NCI-H1694 treated with DMSO at 0.1 percent for 48 hours (cell line): ENCODE measurements at regions not wholly inside any gene's neighbourhood (a gene's known extent, or its start where the extent isn't known, plus 50 kb on each side); places are given as distances from the start of the nearest gene placed in this dataset.

Experiments
- DNase-seq: peaks from one replicate; lab custom pipeline; 2025; lab: John Stamatoyannopoulos, UW

GRCh38 chr11:110832080-110832479 lies 119.8 kb upstream of the ARHGAP20 start:
- DNase-seq: no peak

DNA sequence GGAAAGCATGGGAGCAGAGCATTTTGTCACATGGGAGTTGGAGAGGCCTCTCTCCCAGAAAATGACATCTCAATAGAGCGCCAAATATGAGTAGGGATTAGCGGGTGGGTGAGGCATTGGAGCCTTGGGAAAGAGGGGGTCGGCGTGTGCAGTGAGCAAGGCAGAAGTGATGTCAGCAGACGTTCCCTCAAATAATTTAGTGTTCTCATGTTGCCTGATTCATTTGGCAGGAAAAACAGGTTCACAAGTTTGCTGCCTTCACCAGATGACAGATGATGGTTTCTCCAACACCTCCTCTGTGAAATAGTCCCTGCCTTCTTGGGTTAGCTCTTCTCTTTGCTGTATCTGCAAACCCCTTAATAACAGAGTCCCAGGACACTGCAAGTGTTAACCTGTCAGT lies 118.5 kb upstream of the ARHGAP20 start:
- DNase-seq: no peak

- no peak for DNase-seq
Measured at GRCh38 chr11:110830344-110830743, 118.1 kb upstream of the ARHGAP20 start.

DNA sequence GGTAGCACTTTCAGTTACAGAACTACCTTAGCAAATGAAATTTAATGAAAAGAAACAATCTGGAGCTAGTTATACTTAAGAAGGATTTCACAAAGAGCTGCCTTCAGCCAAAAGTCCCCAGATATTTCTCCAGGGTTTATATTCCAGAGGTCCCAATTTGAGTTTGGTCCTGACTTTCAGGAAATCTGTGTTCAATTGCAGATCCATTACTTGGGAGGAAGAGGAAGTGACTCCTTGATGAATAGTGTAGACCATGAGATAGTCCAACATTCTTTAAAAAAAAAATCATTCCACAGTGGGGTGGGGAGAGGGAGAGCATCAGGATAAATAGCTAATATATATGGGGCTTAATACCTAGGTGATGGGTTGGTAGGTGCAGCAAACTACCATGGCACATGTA lies 117.6 kb upstream of the ARHGAP20 start:
- no peak for DNase-seq

DNA sequence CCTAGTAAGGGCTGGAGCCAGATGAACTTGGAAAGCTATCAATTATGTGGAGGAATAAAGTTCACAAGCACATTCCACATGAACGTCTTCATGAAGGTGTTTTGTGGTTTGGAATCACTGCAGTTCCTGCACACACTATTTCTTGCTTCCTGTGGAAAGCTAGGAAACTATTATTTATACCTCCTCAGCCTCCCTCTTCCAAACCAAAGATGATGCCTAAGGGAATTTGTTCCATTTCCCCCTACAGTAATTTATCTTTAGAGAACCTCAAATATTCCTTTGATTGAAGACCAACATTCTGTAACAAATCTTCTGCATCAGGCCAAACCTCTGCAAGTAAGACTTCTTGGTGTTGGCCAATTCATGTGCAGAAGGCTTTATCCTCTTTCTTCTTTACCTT lies 115.8 kb upstream of the ARHGAP20 start:
- no peak for DNase-seq

- DNase-seq: no peak
Measured at GRCh38 chr11:110827276-110827675, 115.0 kb upstream of the ARHGAP20 start.

DNA sequence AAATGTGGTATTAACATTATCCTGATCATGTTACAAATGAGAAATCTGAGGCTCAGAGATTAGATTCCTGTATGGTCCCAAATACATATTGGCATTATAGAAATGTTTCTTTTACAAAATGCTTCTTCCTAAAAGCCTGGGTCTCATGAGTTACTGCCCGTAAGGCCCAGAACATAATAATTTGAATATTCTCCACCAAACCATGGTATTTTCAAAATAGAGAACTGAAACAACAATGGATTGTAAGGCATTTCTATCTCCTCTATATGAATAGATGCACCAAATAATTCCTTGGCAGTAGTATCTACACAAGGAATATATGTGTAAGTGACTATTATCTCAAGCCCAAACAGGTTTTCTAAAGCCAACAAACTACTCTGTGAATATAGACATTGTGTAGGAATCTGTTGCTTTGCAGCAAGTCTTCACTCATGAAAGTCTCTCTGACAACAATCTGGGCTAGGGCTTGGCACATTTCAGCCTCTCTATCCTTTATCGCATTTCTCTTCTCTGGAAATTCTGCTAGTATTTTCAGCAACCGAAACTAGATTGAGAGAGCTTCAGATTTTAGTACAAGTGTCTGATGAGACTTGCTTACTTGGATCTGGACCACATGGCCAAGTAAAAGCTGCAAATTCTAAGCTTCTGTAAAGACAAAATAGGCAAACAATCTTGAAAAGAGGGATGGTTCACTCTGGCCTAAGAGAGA lies 112.8 kb upstream of the ARHGAP20 start:
- no peak for DNase-seq

DNA sequence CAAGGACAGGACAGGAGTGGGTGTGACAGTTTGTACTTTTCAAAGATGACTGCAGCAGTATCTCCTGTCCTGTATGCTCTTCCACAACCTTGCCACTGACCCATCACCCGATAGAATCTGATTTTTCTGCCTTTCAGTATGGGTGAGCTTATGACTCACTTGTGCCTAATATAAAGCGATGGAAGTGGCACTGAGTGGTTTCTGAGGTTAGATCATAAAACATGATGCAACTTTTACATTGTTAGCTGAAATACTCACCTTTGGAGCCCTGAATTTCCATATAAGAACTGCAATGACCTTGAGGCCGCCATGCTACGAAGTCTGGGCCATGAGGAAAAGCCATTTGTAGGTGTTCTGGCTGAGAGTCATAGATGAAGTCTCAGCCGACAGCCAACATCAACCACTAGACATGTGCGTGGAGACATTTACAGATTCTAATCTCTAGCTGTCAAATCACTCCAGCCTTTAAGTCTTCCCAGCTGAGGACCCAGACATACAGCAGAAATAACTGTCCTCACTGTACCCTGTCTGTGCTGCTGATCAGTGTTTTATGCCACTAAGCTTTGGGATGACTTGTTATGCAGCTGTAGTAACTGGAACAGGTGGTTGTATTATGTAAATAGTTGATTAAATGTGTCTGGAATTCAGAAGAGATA lies 105.9 kb upstream of the ARHGAP20 start:
- no peak for DNase-seq

DNA sequence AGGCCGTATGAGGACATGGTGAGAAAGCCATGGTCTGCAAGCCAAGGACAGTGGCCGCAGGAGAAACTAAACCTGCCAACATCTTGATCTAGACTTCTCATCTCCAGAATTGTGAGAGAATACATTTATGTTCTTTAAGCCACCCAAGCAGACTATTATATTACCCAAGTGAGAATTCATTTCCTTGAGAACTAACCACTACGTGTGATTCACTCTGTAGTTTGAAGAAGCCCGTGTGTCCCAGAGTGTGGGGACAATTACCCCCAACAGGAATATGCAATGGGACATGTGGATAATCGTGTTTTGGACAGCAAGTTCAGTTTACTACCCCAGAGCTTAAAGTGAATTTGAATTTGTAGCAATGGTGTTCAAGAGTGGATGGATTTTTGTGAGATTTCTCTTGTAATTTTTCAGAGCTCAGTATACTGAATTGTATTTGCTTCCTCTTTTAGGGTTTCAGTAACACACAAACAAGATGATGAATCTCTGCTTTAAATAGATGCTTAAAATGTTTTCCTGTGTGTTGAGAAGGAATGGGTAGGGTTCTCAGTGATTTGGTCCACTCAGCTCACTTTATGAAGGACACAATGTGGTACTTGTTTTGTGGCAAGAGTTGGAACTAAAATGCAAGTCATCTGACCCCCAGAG lies 100.0 kb upstream of the ARHGAP20 start:
- DNase-seq: no peak

DNA sequence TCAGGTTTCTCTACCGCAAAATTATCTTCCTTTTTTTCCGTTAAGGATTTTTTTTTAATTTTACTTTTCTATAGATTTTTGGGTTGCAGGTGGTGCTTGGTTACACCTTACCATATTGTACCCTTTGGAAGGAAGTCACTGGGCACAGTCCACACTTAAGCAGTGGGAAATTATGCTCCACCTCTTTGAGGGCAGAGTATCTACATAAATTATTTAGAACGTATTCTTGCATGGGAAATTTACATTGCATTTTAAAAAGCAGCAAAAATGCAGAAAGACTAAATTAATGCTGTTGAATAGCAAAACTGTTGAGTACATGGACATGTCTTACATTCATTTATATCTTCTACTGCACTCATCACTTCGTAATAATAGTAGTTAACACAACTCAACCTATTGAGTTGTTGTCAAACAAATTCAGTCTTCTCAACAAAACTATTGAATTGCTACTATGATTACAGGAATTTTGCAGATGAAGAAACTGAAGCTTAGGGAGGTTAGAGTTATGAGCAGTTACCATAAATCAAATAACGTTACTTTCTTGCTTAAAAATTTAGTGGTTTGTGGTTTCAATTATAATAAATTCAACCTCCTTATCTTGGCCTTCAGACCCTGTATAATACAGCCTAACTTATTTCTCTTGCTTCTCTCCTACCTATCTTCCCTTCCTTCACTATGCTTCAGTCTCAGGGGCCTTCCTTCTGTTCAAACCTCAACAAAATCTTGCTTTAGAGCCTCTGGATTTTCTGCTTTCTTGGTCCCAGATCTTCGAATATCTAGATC lies 97.4 kb upstream of the ARHGAP20 start:
- no peak for DNase-seq

DNA sequence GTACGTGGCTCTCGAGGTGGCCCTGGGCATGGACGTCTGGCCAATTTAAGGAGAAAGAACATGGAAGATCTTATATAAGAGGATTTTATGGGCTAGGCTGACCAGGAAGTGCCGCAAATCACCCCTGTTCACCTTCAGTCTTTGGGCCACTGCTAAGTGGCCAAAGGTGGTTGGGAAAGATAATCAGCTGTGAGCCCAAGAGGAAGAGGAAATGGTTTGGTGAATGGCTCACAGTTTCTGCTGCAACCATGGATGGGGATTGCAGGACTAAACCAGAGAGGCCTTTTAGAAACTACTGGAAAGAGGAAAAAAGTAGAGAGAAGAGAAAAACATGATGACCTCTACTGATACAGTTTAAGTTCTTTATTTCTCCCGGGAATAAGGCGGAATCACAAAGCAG lies 96.0 kb upstream of the ARHGAP20 start:
- DNase-seq: no peak

- DNase-seq: no peak
Measured at GRCh38 chr11:110807801-110808200, 95.6 kb upstream of the ARHGAP20 start.

- DNase-seq: no peak
Measured at GRCh38 chr11:110805756-110806155, 93.5 kb upstream of the ARHGAP20 start.

GRCh38 chr11:110802162-110802561 lies 89.9 kb upstream of the ARHGAP20 start:
- no peak for DNase-seq

GRCh38 chr11:110801328-110801727 lies 89.1 kb upstream of the ARHGAP20 start:
- no peak for DNase-seq

DNA sequence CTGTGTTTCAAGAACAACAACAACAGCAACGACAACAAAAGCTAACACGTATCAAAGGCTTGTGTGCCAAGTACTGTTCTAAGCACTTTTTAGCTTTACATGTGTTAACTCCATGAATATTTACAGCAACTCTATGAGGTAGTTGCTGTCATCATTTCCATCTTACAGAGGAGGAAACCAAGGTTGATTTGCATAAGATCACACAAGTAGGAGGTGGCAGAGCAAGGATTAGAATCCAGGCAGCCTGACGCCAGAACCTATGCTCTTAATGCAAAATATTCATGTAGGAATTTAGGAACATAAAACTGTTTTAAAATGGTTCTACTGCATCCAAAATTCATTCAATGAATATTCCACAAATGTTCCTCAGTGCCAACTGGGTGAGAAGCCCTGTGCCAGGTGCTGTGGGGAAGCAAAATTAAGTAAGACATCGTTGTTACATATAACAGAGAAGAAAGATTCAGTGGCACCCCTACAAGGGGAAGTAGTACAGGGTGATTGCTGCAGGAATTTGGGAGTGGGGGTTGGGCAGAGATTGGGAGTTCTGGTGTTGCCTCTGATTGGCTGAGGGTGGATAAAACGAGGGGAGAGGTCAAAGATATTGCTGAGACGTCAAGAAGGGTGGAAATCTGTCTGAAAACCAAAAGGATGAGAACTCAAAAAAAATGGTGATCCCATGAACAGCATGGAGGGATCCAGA lies 86.1 kb upstream of the ARHGAP20 start:
- no peak for DNase-seq

GRCh38 chr11:110797453-110797852 lies 85.2 kb upstream of the ARHGAP20 start:
- no peak for DNase-seq

DNA sequence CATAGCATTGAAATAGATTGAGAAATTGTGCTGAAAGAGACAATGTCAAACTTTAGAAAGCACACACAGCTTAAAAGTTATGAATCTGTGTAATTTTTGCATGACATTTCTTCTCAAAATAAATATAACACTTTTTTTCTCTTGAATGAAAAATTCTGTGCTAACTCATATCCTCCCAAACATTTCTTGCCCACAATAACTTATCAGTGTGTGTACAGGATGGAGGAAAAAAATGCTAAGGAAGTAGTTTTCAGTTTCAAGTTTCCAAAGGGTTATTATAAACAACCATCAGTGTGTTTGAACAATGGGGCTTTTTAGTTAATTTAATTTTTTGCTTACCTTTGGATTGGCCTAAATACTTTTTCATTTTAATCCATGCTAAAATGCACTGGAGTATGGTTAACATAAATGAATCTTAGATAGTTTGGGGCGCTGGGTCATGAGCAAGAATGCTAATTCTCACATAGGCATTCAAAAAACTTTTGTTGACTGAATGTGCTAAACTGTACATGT lies 82.9 kb upstream of the ARHGAP20 start:
- DNase-seq: no peak

- DNase-seq: no peak
Measured at GRCh38 chr11:110793556-110793955, 81.3 kb upstream of the ARHGAP20 start.

DNA sequence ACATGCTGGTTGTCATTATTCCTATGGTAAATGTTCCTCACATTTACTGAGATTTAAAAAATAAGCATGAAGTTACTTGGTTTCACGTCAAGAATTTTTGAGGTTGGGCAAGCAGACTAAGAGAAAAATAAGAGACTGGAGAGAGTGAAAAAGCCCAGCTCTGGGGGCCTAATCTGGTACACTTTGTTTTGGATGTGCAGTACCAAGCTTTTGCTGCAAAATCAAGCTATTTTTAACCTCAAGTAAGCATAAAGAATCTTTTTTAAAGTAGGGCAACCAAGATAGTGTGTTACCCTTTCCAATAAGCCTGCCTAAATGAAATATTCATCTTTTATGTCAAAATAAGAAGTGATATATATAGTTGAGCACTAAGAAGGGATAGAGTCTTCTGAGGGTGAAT lies 79.4 kb upstream of the ARHGAP20 start:
- no peak for DNase-seq

- DNase-seq: no peak
Measured at GRCh38 chr11:110787680-110788079, 75.4 kb upstream of the ARHGAP20 start.
